Colonic mucosa (tissue), 4 donors: ENCODE measurements at regions not wholly inside any gene's neighbourhood (a gene's known extent, or its start where the extent isn't known, plus 50 kb on each side); places are given as distances from the start of the nearest gene placed in this dataset.
"Not testable (repeated sequence)": the region's sequence is repeated elsewhere in the genome, so short reads cannot be mapped to it uniquely, and the experiment has no call there.

Experiments used
- DNase-seq: peaks from one replicate; pipeline ENCODE4 v3.0.0-alpha.2; 2020
- H3K27ac ChIP-seq: fragments of 200-600 bp; one replicate; pipeline ENCODE4 v1.8.0; 2021
- H3K27me3 ChIP-seq: fragments of 200-600 bp; one replicate; pipeline ENCODE4 v1.8.0; 2021
- H3K36me3 ChIP-seq: fragments of 200-600 bp; one replicate; pipeline ENCODE4 v1.8.0; 2021
- H3K4me1 ChIP-seq: fragments of 200-600 bp; one replicate; pipeline ENCODE4 v1.8.0; 2021; ENCODE audit warnings: mild to moderate bottlenecking
- H3K4me3 ChIP-seq: fragments of 200-600 bp; one replicate; pipeline ENCODE4 v1.8.0; 2021
- H3K9ac ChIP-seq, 2 donors: one replicate each; pipeline ENCODE4 v1.7.0; 2013; ENCODE audit warnings: control low read depth in 2 of 2, low read depth in 2 of 2, low read length in 2 of 2
- H3K9me3 ChIP-seq: fragments of 200-600 bp; one replicate; pipeline ENCODE4 v1.8.0; 2021
- intact Hi-C: fragments of 100-400 bp; cut with DNase I; formaldehyde crosslinking; loops from one replicate; pipeline ENCODE4 v1.14.1; 2022
- TF ChIP-seq, protein P1 (sequence below): fragments of 200-600 bp; IDR thresholded peaks from one replicate; pipeline ENCODE4 v1.8.0; 2022; ENCODE audit warnings: antibody characterized with exemption, mild to moderate bottlenecking
- donor health status: healthy.
- donor health status: DM: no; HTN: no; CAD: no.
- donor health status: DM: no; HTN: no; CAD: no.

GRCh38 chr7:119623427-119623826 is 649.5 kb upstream of the KCND2 start:
- Histone ChIP-seq H3K4me3 (no peak overlapping the region), H3K4me1 (no peaks in the 10 kb centered on the region), H3K27ac (no peak overlapping the region), H3K9ac (no peak overlapping the region), H3K9me3 (no peaks in the 10 kb centered on the region), H3K27me3 (no peaks in the 10 kb centered on the region), H3K36me3 (no peaks in the 10 kb centered on the region)
- intact Hi-C loops = no loop called here
- TF ChIP-seq, protein P1, sequence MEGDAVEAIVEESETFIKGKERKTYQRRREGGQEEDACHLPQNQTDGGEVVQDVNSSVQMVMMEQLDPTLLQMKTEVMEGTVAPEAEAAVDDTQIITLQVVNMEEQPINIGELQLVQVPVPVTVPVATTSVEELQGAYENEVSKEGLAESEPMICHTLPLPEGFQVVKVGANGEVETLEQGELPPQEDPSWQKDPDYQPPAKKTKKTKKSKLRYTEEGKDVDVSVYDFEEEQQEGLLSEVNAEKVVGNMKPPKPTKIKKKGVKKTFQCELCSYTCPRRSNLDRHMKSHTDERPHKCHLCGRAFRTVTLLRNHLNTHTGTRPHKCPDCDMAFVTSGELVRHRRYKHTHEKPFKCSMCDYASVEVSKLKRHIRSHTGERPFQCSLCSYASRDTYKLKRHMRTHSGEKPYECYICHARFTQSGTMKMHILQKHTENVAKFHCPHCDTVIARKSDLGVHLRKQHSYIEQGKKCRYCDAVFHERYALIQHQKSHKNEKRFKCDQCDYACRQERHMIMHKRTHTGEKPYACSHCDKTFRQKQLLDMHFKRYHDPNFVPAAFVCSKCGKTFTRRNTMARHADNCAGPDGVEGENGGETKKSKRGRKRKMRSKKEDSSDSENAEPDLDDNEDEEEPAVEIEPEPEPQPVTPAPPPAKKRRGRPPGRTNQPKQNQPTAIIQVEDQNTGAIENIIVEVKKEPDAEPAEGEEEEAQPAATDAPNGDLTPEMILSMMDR = no peak
- no peak for DNase-seq

GRCh38 chr7:119630406-119630969 is 642.5 kb upstream of the KCND2 start:
- Histone ChIP-seq H3K9me3 (no peaks in the 10 kb centered on the region), H3K27me3 (no peaks in the 10 kb centered on the region), H3K36me3 (no peaks in the 10 kb centered on the region), H3K4me1 (no peaks in the 10 kb centered on the region), H3K27ac (no peak overlapping the region), H3K9ac (no peak overlapping the region), H3K4me3 (no peak overlapping the region)
- intact Hi-C loops = no loop called here
- TF ChIP-seq, protein P1 = no peak
- no peak for DNase-seq

DNA sequence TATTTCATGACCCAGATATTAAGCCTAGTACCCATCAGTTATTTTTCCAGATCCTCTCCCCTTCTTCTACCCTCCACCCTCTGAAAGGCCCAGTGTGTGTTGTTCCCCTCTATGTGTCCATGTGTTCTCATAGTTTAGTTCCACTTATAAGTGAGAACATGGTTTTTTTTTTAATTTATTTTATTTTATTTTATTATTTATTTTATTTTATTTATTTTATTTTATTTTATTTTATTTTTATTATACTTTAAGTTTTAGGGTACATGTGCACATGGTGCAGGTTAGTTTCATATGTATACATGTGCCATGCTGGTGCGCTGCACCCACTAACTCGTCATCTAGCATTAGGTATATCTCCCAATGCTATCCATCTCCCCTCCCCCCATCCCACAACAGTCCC is 639.2 kb upstream of the KCND2 start:
- DNase-seq, H3K4me3 ChIP-seq, H3K27ac ChIP-seq, H3K9ac ChIP-seq, H3K36me3 ChIP-seq, intact Hi-C loops, H3K9me3 ChIP-seq, H3K4me1 ChIP-seq, H3K27me3 ChIP-seq: not testable (repeated sequence)

DNA sequence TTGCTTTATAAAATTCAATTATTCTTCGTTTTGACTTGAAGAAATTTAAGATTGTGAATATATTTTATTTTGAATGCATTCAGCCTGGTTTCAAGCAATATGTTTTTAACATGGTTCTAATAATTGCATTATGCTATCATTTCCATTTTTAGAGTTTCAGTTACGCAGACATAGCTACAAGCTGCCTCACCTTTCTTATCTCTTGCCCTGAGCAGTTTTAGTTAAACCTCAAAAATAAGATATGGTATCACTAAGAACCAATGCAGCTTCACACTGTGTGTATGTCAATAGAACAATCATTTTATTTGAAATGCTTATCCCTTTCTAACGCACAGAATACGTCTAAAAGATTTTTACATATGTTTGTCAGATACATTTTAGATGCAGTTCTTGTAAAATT is 632.6 kb upstream of the KCND2 start:
- DNase-seq = no peak
- Histone ChIP-seq H3K36me3 (no peaks in the 10 kb centered on the region), H3K4me1 (no peaks in the 10 kb centered on the region), H3K9ac (no peak overlapping the region), H3K4me3 (no peak overlapping the region), H3K27me3 (no peaks in the 10 kb centered on the region), H3K27ac (no peak overlapping the region), H3K9me3 (no peaks in the 10 kb centered on the region)
- intact Hi-C loops = no loop called here
- TF ChIP-seq, protein P1 = no peak

DNA sequence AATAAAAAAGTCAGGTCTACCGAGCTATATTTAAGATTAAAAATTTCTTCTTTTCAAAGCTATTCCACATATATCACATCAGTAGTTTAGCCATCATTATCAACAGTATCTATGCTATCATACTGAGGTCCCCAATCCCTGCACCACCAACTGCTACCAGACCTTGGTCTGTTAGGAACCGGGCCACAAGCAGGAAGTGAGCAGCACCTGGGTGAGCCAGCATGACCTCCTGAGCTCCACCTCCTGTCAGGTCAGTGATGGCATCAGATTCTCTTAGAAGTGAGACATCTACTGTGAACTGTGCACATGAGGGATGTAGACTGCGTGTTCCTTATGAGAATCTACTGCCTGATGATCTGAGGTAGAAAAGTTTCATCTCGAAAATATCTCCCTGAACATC is 632.1 kb upstream of the KCND2 start:
- no peak overlapping the region for H3K9ac ChIP-seq
- H3K4me1 ChIP-seq = no peaks in the 10 kb centered on the region
- H3K27me3 ChIP-seq = no peaks in the 10 kb centered on the region
- TF ChIP-seq, protein P1 = no peak
- intact Hi-C loops = no loop called here
- no peaks in the 10 kb centered on the region for H3K36me3 ChIP-seq
- H3K4me3 ChIP-seq = no peak overlapping the region
- no peak overlapping the region for H3K27ac ChIP-seq
- DNase-seq = no peak
- no peaks in the 10 kb centered on the region for H3K9me3 ChIP-seq

DNA sequence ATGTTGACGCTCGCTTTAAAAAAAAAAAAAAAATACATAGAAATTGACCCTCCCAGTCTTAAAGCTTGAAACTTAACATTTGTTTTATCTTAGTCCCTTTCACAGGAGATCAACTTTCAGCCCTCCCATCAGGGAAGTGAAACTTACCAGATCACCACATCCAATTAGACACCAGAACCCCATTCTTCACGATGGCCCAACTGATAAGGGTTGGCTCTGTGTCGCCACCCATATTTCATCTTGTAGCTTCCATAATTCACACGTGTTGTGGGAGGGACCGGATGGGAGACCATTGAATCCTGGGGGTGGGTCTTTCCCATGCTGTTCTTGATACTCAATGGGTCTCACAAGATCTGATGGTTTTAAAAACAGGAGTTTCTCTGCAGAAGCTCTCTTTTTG is 629.4 kb upstream of the KCND2 start:
- DNase-seq = no peak
- no peaks in the 10 kb centered on the region for H3K9me3 ChIP-seq
- no peak overlapping the region for H3K9ac ChIP-seq
- no peaks in the 10 kb centered on the region for H3K27me3 ChIP-seq
- TF ChIP-seq, protein P1 = no peak
- no peaks in the 10 kb centered on the region for H3K36me3 ChIP-seq
- H3K4me3 ChIP-seq = no peak overlapping the region
- intact Hi-C loops = no loop called here
- H3K27ac ChIP-seq = no peak overlapping the region
- H3K4me1 ChIP-seq = no peaks in the 10 kb centered on the region
